ENCODE measurements at regions not wholly inside any gene's neighbourhood (a gene's known extent, or its start where the extent isn't known, plus 50 kb on each side); places are given as distances from the start of the nearest gene placed in this dataset.
"Not testable (repeated sequence)": the region's sequence is repeated elsewhere in the genome, so short reads cannot be mapped to it uniquely, and the experiment has no call there.

GRCh38 chr10:84571146-84571545, 242.8 kb downstream of the CCSER2 start:
- DNase-seq (ENCODE audit: low read depth) = no peak

- no peak for DNase-seq (ENCODE audit: low read depth)
These were observed 245.7 kb downstream of the CCSER2 start for GRCh38 chr10:84574102-84574501.

- no peak for DNase-seq (ENCODE audit: low read depth)
These were observed 253.6 kb downstream of the CCSER2 start for GRCh38 chr10:84581976-84582375.

GRCh38 chr10:84583501-84583900, 255.1 kb downstream of the CCSER2 start:
- DNase-seq (ENCODE audit: low read depth) = no peak

GRCh38 chr10:84587789-84588188, 259.4 kb downstream of the CCSER2 start:
- no peak for DNase-seq (ENCODE audit: low read depth)

GRCh38 chr10:84588426-84588825, 260.0 kb downstream of the CCSER2 start:
- no peak for DNase-seq (ENCODE audit: low read depth)

- DNase-seq (ENCODE audit: low read depth) = no peak
These were observed 260.6 kb downstream of the CCSER2 start for GRCh38 chr10:84588971-84589370.

- no peak for DNase-seq (ENCODE audit: low read depth)
These were observed 261.3 kb downstream of the CCSER2 start for GRCh38 chr10:84589526-84590205.

GRCh38 chr10:84590327-84591193, 262.2 kb downstream of the CCSER2 start:
- DNase-seq (ENCODE audit: low read depth) = no peak

- DNase-seq (ENCODE audit: low read depth) = no peak
These were observed 265.1 kb downstream of the CCSER2 start for GRCh38 chr10:84593506-84593905.

- no peak for DNase-seq (ENCODE audit: low read depth)
These were observed 268.2 kb downstream of the CCSER2 start for GRCh38 chr10:84596585-84596984.

- no peak for DNase-seq (ENCODE audit: low read depth)
These were observed 270.9 kb downstream of the CCSER2 start for GRCh38 chr10:84599254-84599653.

- DNase-seq (ENCODE audit: low read depth) = no peak
These were observed 272.6 kb downstream of the CCSER2 start for GRCh38 chr10:84600947-84601346.

GRCh38 chr10:84602543-84602942, 274.2 kb downstream of the CCSER2 start:
- DNase-seq (ENCODE audit: low read depth) = not testable (repeated sequence)

- DNase-seq (ENCODE audit: low read depth) = no peak
These were observed 275.6 kb downstream of the CCSER2 start for GRCh38 chr10:84603971-84604370.

- no peak for DNase-seq (ENCODE audit: low read depth)
These were observed 277.4 kb downstream of the CCSER2 start for GRCh38 chr10:84605802-84606201.

GRCh38 chr10:84606428-84606827, 278.0 kb downstream of the CCSER2 start:
- no peak for DNase-seq (ENCODE audit: low read depth)

- DNase-seq (ENCODE audit: low read depth) = no peak
These were observed 278.7 kb downstream of the CCSER2 start for GRCh38 chr10:84607044-84607443.

- no peak for DNase-seq (ENCODE audit: low read depth)
These were observed 279.1 kb downstream of the CCSER2 start for GRCh38 chr10:84607523-84607922.

- no peak for DNase-seq (ENCODE audit: low read depth)
These were observed 279.7 kb downstream of the CCSER2 start for GRCh38 chr10:84608126-84608525.

- DNase-seq (ENCODE audit: low read depth) = peak; percentile 5
These were observed 285.1 kb downstream of the CCSER2 start for GRCh38 chr10:84613336-84614021.

- no peak for DNase-seq (ENCODE audit: low read depth)
These were observed 298.2 kb downstream of the CCSER2 start for GRCh38 chr10:84626397-84627087.

Measured in iris pigment epithelial cell (primary cell).